Ovary (tissue), 7 donors: ENCODE measurements at regions not wholly inside any gene's neighbourhood (a gene's known extent, or its start where the extent isn't known, plus 50 kb on each side); places are given as distances from the start of the nearest gene placed in this dataset.

Source experiments
- DNase-seq, 5 donors: peaks; one replicate each; pipeline ENCODE4 v3.0.0-alpha.2; 2019 to 2020
- H3K27ac ChIP-seq, 2 donors: fragments of 200-600 bp; one replicate each; pipeline versions ENCODE4 v1.5.1 to v1.8.0; 2019 to 2022
- H3K27me3 ChIP-seq: fragments of 200-600 bp; one replicate; pipeline ENCODE4 v1.8.0; 2022
- H3K36me3 ChIP-seq: fragments of 200-600 bp; sonication (generic); one replicate; pipeline ENCODE4 v1.5.1; 2019
- H3K4me1 ChIP-seq: one replicate; pipeline ENCODE4 v1.8.1; 2013; ENCODE audit warnings: mild to moderate bottlenecking, moderate library complexity; ENCODE audit not compliant: insufficient read depth
- H3K4me3 ChIP-seq: fragments of 200-600 bp; sonication (generic); one replicate; pipeline ENCODE4 v1.5.1; 2017
- H3K9me3 ChIP-seq, 2 donors: fragments of 200-600 bp in 1 of 2; sonication (generic) in 1 of 2; one replicate each; pipeline versions ENCODE4 v1.5.1 to v1.8.1; 2013 to 2019; ENCODE audit warnings: mild to moderate bottlenecking in 1 of 2, moderate library complexity in 1 of 2
- CTCF ChIP-seq, 3 donors: fragments of 450-650 bp in 2 of 3; fragments of 200-600 bp in 1 of 3; IDR thresholded peaks; one replicate each; pipeline versions ENCODE4 v1.5.1 to v1.8.0; 2016 to 2022; ENCODE audit warnings: antibody characterized with exemption in 3 of 3, mild to moderate bottlenecking in 1 of 3
- EP300 ChIP-seq: sonication (generic); formaldehyde crosslinking; IDR thresholded peaks from one replicate; pipeline ENCODE4 v1.6.1; 2017; ENCODE audit warnings: antibody characterized with exemption
- POLR2A ChIP-seq: fragments of 450-650 bp; IDR thresholded peaks from one replicate; pipeline ENCODE4 v1.6.1; 2017; ENCODE audit warnings: antibody characterized with exemption, mild to moderate bottlenecking, moderate library complexity
- WGBS, 3 donors: extraction: QIAGEN DNeasy Blood & Tissue Kit in 1 of 3; methylation state at CpG; one replicate each; pipeline versions ENCODE4 v1.1.5 to v1.1.7; 2013 to 2017; 5-methylcytosine and 5-hydroxymethylcytosine counted together
- intact Hi-C, 4 donors: fragments of 100-400 bp; cut with DNase I; formaldehyde crosslinking; loops; one replicate each; pipeline versions ENCODE4 v1.11.0 to v1.15.1; 2022 to 2023
- donor health status: DM: no; HTN: no; CAD: no; lungs with moderate emphysema.
- donor health status: DM: no; HTN: no; CAD: no.
- donor health status: Bipolar disorder and iron deficiency.
- donor health status: DM: no; HTN: no; CAD: no.
- donor health status: DM: yes; HTN: yes; CAD: no.

DNA sequence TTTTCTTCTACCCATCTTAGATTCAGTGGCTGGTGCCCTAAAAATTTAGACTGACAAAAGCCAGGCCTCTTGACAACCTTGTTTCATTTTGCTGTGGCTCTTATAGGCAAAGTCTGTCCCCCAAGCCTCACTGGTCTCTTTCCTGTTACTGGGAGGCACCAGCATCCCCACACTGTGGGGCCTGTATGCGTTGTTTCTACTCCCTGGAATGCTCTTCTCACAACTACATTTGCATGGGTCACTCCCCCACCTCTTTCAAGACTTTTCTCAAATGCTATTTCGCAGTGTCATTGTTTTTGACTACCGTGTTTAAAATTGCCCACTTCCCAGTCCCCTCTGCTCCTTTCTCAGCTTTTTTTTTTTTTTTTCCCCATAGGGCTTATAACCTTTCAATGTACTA lies 108.7 kb upstream of the DGKB start:
- Histone ChIP-seq H3K27me3 (no peaks in the 10 kb centered on the region), H3K9me3 (no peaks in the 10 kb centered on the region), H3K36me3 (no peaks in the 10 kb centered on the region), H3K4me1 (no peaks in the 10 kb centered on the region), H3K27ac (no peak overlapping the region), H3K4me3 (no peak overlapping the region)
- intact Hi-C loops = loop anchor here in 1 of 4 donors (10.0 kb wide), 1 partner anchor 296 kb away; no protein-coding TSS in a partner anchor
- no peak for DNase-seq
- TF ChIP-seq POLR2A (no peak), CTCF (IDR thresholded peaks at IDR 0.05) (no peak), EP300 (no peak)
- 61 to 75% (median 66%) methylated on average over 3 of the region's 3 CpGs for WGBS, 3 donors

- TF ChIP-seq CTCF (IDR thresholded peaks at IDR 0.05) = no peak
- TF ChIP-seq POLR2A = no peak
- TF ChIP-seq EP300 = no peak
- Histone ChIP-seq H3K9me3 (no peaks in the 10 kb centered on the region), H3K36me3 (no peaks in the 10 kb centered on the region), H3K27ac (no peak overlapping the region), H3K4me1 (no peaks in the 10 kb centered on the region), H3K27me3 (no peaks in the 10 kb centered on the region), H3K4me3 (no peak overlapping the region)
- intact Hi-C loops = no loop called here
- DNase-seq = no peak
- WGBS, 3 donors = 86 to 92% (median 90%) methylated on average over 5 of the region's 5 CpGs
Measured at GRCh38 chr7:15007507-15007906, 105.0 kb upstream of the DGKB start.

DNA sequence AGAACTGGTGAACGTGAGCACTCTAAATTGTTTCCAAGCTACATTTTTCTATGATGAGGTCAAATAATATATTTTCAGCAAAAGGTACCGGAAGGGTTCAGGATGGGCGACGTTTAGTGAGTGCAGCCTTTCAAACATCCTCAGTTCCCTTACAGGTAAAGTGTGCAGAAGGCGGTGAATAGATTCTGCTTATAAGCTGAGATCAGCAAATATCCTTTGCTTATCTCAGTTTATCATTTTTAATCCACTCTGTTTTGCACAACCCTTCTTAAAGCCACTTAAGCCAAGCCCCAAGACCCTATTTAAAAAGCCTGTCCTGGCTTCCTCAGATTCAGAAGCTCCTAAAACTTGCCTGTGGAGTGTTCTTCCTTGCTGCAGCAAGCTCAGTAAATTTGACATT lies 103.1 kb upstream of the DGKB start:
- H3K4me1 ChIP-seq = no peaks in the 10 kb centered on the region
- no peaks in the 10 kb centered on the region for H3K9me3 ChIP-seq
- no peaks in the 10 kb centered on the region for H3K36me3 ChIP-seq
- TF ChIP-seq POLR2A = no peak
- TF ChIP-seq EP300 = no peak
- no peak for TF ChIP-seq CTCF (IDR thresholded peaks at IDR 0.05)
- intact Hi-C loops = no loop called here
- 57 to 75% (median 61%) methylated on average over 5 of the region's 5 CpGs for WGBS, 3 donors
- no peak overlapping the region for H3K4me3 ChIP-seq
- no peak overlapping the region for H3K27ac ChIP-seq
- DNase-seq = no peak
- H3K27me3 ChIP-seq = no peaks in the 10 kb centered on the region

- DNase-seq = no peak
- H3K4me1 ChIP-seq = no peaks in the 10 kb centered on the region
- intact Hi-C loops = no loop called here
- 67 to 79% (median 69%) methylated on average over 1 of the region's 1 CpG for WGBS, 3 donors
- no peaks in the 10 kb centered on the region for H3K9me3 ChIP-seq
- H3K27ac ChIP-seq = no peak overlapping the region
- no peaks in the 10 kb centered on the region for H3K27me3 ChIP-seq
- H3K4me3 ChIP-seq = no peak overlapping the region
- H3K36me3 ChIP-seq = no peaks in the 10 kb centered on the region
- TF ChIP-seq POLR2A (no peak), CTCF (IDR thresholded peaks at IDR 0.05) (no peak), EP300 (no peak)
Measured at GRCh38 chr7:15000157-15000556, 97.6 kb upstream of the DGKB start.

GRCh38 chr7:14999331-14999730 lies 96.8 kb upstream of the DGKB start:
- no peak overlapping the region for H3K4me3 ChIP-seq
- TF ChIP-seq POLR2A (no peak), CTCF (IDR thresholded peaks at IDR 0.05) (no peak), EP300 (no peak)
- 77 to 83% (median 79%) methylated on average over 2 of the region's 2 CpGs for WGBS, 3 donors
- DNase-seq = no peak
- H3K36me3 ChIP-seq = no peaks in the 10 kb centered on the region
- no peaks in the 10 kb centered on the region for H3K9me3 ChIP-seq
- no peak overlapping the region for H3K27ac ChIP-seq
- intact Hi-C loops = no loop called here
- no peaks in the 10 kb centered on the region for H3K4me1 ChIP-seq
- H3K27me3 ChIP-seq = no peaks in the 10 kb centered on the region
